Calu3 (cell line): ENCODE measurements at regions not wholly inside any gene's neighbourhood (a gene's known extent, or its start where the extent isn't known, plus 50 kb on each side); places are given as distances from the start of the nearest gene placed in this dataset.

Experiments used
- BruUV-seq: library from RNA; stranded (reverse); fragments of 400-500 nt; replicated peaks from 2 replicates; lab custom pipeline; 2021; lab: Mats Ljungman, UMichigan
- CTCF ChIA-PET: fragments of 300-600 bp; sonication (Branson Sonifier 250); formaldehyde crosslinking; loops from one replicate; lab custom pipeline; 2022; ENCODE audit warnings: antibody characterized with exemption; lab: Charles Lee
- DNase-seq: peaks from one replicate; pipeline ENCODE4 v3.0.0; 2022
- H3K27ac Mint-ChIP-seq: one replicate; pipeline ENCODE4 v1.8.0; 2022; ENCODE audit warnings: mixed read lengths; ENCODE audit not compliant: unreplicated experiment
- H3K27me3 Mint-ChIP-seq: one replicate; pipeline ENCODE4 v1.8.0; 2022; ENCODE audit warnings: mixed read lengths; ENCODE audit not compliant: unreplicated experiment
- H3K36me3 Mint-ChIP-seq: one replicate; pipeline ENCODE4 v1.8.0; 2022; ENCODE audit warnings: mild to moderate bottlenecking, moderate library complexity, mixed read lengths; ENCODE audit not compliant: insufficient read depth, unreplicated experiment
- H3K4me1 Mint-ChIP-seq: one replicate; pipeline ENCODE4 v1.8.0; 2022; ENCODE audit warnings: mild to moderate bottlenecking, low read depth, mixed read lengths; ENCODE audit not compliant: unreplicated experiment
- H3K4me3 Mint-ChIP-seq: one replicate; pipeline ENCODE4 v1.8.0; 2022; ENCODE audit warnings: mild to moderate bottlenecking, low read depth, moderate library complexity, mixed read lengths; ENCODE audit not compliant: unreplicated experiment
- H3K9me3 Mint-ChIP-seq: one replicate; pipeline ENCODE4 v1.8.0; 2022; ENCODE audit warnings: low read depth, mixed read lengths; ENCODE audit not compliant: unreplicated experiment
- CTCF ChIP-seq: fragments of 200-600 bp; IDR thresholded peaks from one replicate; pipeline ENCODE4 v1.8.0; 2022; ENCODE audit warnings: antibody characterized with exemption; ENCODE audit not compliant: unreplicated experiment
- intact Hi-C: fragments of 100-400 bp; cut with micrococcal nuclease; formaldehyde crosslinking; loops from one replicate; pipeline ENCODE4 v1.10.0; 2022; ENCODE audit not compliant: unreplicated experiment

- DNase-seq: peak; percentile 69
- peak; percentile 55 for TF ChIP-seq CTCF
- Mint-ChIP-seq H3K9me3 (no peaks in the 10 kb centered on the region), H3K27ac (no peak overlapping the region), H3K36me3 (no peaks in the 10 kb centered on the region), H3K27me3 (peaks cover 92% of the 10 kb centered on the region), H3K4me3 (no peak overlapping the region), H3K4me1 (no peaks in the 10 kb centered on the region)
- BruUV-seq: no TSS peak
- CTCF ChIA-PET: interaction anchor here (0.8 to 1.8 kb wide), 7 partner anchors 32 to 170 kb away, joined by 3 to 14 read pairs (median 4); no protein-coding TSS in a partner anchor
- intact Hi-C loops: no loop called here
Measured at GRCh38 chr3:127374086-127375010, 86.5 kb upstream of the PRR20G start.

- Mint-ChIP-seq H3K9me3 (no peaks in the 10 kb centered on the region), H3K36me3 (no peaks in the 10 kb centered on the region), H3K4me3 (no peak overlapping the region), H3K27ac (no peak overlapping the region), H3K27me3 (peaks cover 92% of the 10 kb centered on the region), H3K4me1 (no peaks in the 10 kb centered on the region)
- CTCF ChIA-PET: interaction anchor here (0.7 to 1.8 kb wide), 8 partner anchors 33 to 171 kb away, joined by 3 to 14 read pairs (median 4); no protein-coding TSS in a partner anchor
- no peak for DNase-seq
- no TSS peak for BruUV-seq
- intact Hi-C loops: no loop called here
- TF ChIP-seq CTCF: no peak
Measured at GRCh38 chr3:127373441-127374085, 85.7 kb upstream of the PRR20G start.

- BruUV-seq: no TSS peak
- H3K36me3 Mint-ChIP-seq: no peaks in the 10 kb centered on the region
- no peak overlapping the region for H3K4me3 Mint-ChIP-seq
- H3K4me1 Mint-ChIP-seq: no peaks in the 10 kb centered on the region
- peaks cover 92% of the 10 kb centered on the region for H3K27me3 Mint-ChIP-seq
- no peak for TF ChIP-seq CTCF
- intact Hi-C loops: no loop called here
- no peak for DNase-seq
- H3K9me3 Mint-ChIP-seq: no peaks in the 10 kb centered on the region
- CTCF ChIA-PET: no interaction called here
- no peak overlapping the region for H3K27ac Mint-ChIP-seq
Measured at GRCh38 chr3:127371846-127372245, 84.0 kb upstream of the PRR20G start.

- H3K9me3 Mint-ChIP-seq: no peaks in the 10 kb centered on the region
- H3K4me1 Mint-ChIP-seq: no peaks in the 10 kb centered on the region
- H3K27ac Mint-ChIP-seq: no peak overlapping the region
- CTCF ChIA-PET: no interaction called here
- DNase-seq: no peak
- H3K4me3 Mint-ChIP-seq: no peak overlapping the region
- no TSS peak for BruUV-seq
- TF ChIP-seq CTCF: no peak
- peaks cover 92% of the 10 kb centered on the region for H3K27me3 Mint-ChIP-seq
- no peaks in the 10 kb centered on the region for H3K36me3 Mint-ChIP-seq
- intact Hi-C loops: no loop called here
Measured at GRCh38 chr3:127371334-127371733, 83.5 kb upstream of the PRR20G start.
